GM19324 (cell line): ENCODE measurements at regions not wholly inside any gene's neighbourhood (a gene's known extent, or its start where the extent isn't known, plus 50 kb on each side); places are given as distances from the start of the nearest gene placed in this dataset.

Source experiments
- ATAC-seq: cut with Tn5 transposase; IDR thresholded peaks from one replicate; pipeline ENCODE4 v1.9.1; 2021; ENCODE audit warnings: mild to moderate bottlenecking, moderate library complexity; ENCODE audit not compliant: unreplicated experiment, low FRiP score

DNA sequence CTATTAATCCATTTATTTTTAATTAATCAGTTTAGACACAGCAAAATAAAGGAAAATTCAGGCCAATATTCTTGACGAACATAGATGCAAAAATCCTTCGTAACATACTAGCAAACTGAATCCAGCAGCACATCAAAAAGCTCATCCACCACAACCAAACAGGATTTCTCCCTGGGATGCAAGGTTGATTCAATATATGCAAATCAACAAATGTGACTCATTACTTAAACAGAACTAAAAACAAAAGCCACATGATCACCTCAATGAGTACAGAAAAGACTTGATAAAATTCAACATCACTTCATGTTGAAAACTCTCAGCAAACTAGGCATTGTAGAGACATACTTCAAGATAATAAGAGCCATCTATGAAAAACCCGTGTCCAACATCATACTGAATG, 364.1 kb upstream of the THBS1 start:
- ATAC-seq, result no peak

- no peak for ATAC-seq
Observed at GRCh38 chr15:39219608-39220007, 361.3 kb upstream of the THBS1 start.

GRCh38 chr15:39226169-39226937, 354.5 kb upstream of the THBS1 start:
- no peak for ATAC-seq

DNA sequence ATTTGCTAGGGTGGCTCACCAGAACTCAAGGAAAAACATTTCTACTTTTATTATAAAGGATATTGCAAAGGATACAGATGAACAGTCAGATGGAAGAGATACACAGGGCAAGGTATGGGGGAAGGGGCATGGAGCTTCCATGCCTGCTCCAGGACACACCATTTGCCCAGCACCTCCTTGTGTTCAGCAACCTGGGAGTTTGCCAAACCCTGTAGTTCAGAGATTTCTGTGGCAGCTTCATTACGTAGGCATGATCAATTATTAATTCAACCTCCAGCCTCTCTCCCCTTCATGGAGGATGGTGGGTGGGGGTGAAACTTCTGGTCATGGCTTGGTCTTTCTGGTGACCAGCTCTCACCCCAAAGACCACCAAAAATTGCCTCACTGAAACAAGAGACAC, 353.9 kb upstream of the THBS1 start:
- ATAC-seq, result no peak

DNA sequence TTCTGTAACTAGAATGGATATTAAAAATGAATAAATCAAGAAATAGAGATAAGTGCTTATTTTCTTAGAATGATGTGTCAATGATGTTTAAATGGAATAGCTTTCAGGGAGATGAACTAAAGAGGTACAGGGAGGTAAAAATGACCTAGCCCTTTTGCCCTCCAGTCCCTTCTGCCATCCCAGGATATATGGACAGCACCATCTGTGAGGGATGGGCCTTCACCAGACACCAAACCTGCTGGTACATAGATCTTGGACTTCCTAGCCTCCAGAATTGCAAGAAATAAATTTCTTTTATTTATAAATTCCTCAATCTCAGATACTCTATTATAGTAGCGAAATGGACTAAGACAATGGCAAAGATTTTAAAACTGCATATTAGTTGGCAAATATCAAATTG, 352.0 kb upstream of the THBS1 start:
- no peak for ATAC-seq

DNA sequence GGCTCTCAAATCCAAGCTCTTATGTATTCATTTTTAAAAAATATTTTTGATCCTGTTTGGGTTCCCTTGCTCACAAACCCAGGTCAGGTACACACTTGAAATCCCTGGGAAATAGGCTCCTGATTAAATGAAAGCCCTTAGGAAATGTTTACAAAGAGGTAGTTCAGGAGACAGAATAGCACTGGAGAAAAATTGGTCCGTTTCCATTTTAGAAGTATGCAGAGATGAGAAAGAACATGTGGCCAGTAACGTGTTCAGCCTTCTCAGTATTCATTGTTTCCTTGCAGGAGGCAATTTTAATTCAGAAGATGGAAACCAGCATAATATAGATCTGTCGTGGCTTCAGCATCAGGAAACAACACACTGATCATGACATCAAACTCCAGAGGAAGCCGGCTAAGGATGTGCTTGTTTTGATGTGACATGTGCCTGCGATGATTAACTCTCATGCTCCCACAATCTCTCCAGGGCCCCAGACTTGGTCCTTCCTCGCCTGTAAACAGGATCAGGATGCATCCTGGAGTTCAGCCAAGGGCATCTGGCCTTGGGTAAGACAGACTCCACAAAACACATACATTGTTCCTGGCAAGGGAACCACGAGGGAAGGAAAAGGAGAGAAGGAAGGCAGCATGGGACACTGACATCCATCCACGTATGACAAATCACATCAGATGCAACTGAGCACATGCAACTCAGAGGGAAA, 350.5 kb upstream of the THBS1 start:
- ATAC-seq, result no peak

DNA sequence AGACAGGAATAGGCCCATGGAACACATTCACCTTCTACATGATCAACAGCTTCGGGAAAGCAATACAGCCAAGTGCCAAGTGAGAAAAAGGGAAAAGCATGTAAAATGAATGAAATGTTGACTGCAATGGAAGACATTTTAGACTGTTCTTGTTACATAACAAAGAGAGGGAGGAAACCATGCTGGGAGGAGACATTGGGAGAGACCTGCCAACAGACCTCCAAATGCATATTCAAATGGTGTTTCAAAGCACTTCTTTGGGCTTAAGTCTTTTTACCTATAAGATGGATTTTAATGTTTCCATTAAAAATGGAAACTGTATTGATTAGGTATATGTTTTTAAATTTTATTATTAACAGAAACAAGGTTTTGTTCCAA, 350.0 kb upstream of the THBS1 start:
- no peak for ATAC-seq

DNA sequence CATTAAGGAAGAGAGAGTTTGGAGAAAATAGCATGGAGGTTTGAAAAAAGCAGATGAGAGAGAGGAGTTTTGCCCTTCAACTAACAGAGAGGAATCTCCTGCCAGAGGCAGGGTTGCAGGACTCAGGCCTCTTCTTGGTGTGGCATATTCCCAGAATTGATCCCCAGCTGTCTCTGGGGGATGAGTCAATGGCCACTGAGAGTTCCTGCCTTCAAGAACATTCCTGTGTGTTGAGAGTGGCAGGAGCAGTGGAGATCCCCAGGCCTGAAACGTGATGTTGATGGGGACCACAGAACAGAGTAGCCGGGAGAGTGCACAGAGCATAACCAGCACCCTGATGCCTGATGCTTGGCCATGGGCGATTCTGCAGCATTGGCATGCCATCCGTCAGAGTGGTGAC, 348.4 kb upstream of the THBS1 start:
- ATAC-seq, result no peak

GRCh38 chr15:39235084-39235795, 345.6 kb upstream of the THBS1 start:
- no peak for ATAC-seq

- ATAC-seq, result no peak
Observed at GRCh38 chr15:39236375-39236774, 344.5 kb upstream of the THBS1 start.

DNA sequence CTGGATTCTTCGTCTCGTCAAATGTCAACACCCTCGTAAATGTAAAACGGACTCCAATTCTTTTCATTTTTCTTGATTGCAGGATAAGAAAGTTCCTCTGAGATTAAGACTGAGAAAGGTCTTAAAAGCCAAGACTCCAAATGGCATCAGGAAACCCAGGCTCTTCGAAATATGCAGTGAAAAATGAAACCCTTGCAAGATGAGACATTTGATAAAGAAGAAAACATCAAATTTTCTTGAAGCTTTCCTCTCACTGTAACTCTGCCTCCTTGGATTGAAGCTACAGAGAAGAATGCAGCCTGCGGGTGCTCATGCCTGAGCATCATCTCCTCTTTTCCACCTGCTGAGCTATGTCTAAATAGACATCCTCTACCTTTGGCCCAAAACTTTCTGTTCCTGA, 342.4 kb upstream of the THBS1 start:
- no peak for ATAC-seq

DNA sequence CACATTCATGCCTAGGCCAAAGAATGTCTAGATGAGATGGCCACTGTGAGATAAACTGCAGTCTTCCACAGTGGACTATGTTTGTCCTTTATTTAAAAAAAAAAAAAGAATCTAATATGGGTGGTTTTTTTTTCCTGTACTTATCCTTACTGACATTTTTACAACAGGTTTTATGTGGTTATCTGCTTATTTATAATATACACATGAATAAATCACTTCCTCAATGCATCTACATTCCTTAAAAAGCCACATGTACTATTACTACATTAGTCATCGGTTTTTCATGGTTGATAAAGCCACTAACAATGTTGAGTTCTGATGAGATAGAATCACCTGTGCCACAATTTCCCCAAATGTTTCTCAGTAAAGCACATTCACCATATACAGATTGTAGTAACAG, 341.3 kb upstream of the THBS1 start:
- ATAC-seq, result no peak

GRCh38 chr15:39242345-39242744, 338.5 kb upstream of the THBS1 start:
- no peak for ATAC-seq

DNA sequence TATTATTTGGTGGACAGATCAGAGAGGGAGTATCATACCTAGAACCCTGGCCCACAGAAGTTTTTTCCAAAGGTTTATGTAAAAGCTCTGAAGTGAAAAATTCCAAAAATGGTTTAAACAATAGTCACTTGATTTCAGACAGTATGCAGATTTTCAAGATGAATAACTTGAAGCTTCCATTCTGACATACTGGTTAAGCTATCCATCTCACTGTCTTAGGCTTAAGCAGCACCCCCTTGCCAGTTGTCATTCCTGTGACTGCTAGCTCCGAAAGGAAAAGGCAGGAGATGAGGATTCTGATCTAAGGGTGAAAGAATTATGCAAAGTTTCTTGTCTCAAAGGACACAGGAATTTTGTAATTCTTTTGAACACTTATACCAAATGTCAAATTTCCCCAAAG, 337.5 kb upstream of the THBS1 start:
- ATAC-seq, result no peak

DNA sequence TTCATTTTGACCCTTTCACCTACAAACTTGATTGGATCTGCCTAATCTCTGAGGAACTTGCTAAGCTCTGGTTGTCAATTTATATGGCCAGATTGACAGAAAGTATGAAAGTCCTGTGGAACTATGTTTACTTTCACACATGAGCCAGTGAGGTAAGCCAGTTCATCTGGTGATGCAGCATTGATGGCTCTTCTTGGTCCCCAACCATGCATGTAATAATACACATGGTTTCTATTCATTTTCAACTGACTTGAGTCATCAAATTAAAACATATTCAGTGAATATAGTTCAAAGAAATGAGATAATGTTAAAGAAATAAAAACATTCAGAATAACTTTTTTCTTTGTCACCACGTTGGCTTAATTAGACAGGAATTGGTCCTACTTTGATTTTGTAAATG, 336.1 kb upstream of the THBS1 start:
- ATAC-seq, result no peak

GRCh38 chr15:39246523-39246922, 334.4 kb upstream of the THBS1 start:
- no peak for ATAC-seq

DNA sequence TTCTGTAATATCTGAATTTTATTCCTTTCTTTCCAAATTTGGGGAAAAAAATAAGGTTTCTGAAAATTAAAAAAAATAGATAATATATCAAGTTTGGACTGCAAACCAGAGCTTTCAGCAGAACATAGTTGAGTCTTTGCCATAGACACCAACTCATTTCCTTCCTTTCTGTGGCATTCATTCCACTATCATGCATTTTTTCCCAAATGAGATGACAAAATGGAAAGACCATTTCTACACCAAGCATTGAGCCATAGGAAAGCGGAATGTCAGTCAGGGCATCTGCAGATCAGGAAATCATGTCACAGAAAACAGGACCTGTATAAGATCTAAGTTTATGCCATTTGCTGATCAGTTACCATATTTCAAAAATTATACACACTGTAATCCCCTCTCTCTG, 333.3 kb upstream of the THBS1 start:
- no peak for ATAC-seq

DNA sequence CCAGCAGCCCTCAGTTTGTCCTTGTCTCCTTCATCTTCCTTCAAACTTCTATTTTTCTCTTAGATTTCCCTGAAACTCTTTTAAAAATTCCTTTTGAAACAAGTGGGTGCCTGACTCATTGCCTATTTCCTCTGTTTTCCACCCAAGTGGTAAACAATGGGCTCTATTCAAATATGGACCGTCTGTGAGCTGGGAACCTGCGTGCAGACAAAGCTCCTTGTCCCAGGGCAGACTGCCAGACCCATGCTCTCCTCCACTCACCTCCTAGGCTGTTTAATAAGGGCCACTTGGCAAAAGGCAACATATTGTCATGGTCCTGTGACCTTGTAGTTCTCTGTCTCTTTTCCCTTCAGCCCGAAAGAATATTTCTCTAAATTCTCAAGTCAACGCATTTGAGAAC, 332.7 kb upstream of the THBS1 start:
- ATAC-seq, result no peak

GRCh38 chr15:39250001-39250400, 330.9 kb upstream of the THBS1 start:
- no peak for ATAC-seq

DNA sequence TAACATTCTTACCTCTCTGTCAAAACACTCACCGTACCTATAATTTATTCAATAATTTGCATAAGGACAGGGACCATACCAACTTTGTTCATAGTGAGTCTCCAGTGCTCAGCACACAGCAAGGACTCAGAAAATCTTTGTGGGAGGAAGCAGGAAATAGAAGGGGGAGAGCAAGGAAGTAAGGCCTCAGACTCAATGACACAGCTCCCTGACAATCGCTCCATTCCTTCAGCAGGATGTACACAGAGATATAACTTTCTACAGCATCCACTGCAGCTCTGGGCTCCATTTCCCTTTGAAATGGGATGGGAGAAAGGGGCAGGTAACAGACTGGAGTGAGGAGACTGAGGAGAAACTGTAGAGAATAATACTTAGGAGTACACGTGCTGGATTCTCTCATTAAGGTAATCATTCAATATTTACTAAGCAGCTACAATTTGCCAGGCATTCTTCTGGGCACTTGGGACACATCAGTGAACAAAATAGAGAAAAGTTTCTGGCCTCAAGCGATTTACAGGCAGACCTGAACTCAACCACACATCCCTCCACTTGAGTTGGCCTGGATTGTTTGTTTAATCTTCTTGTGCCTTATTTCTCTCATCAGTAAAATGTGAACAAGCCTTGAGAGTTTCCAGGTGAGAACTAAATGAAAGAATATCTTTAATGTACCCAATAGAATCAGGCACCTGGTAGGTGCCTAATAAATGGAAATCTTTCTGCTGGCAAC, 330.3 kb upstream of the THBS1 start:
- ATAC-seq, result no peak
